HFF-Myc (cell line): ENCODE measurements at regions not wholly inside any gene's neighbourhood (a gene's known extent, or its start where the extent isn't known, plus 50 kb on each side); places are given as distances from the start of the nearest gene placed in this dataset.
"Not testable (repeated sequence)": the region's sequence is repeated elsewhere in the genome, so short reads cannot be mapped to it uniquely, and the experiment has no call there.

Experiments
- DNase-seq: peaks from one replicate; pipeline ENCODE4 v3.0.0-alpha.2; 2011; ENCODE audit warnings: low read depth; ENCODE audit errors: extremely low read depth
- H3K4me3 ChIP-seq: replicated peaks from 2 replicates; pipeline ENCODE4 v1.5.1; 2011; ENCODE audit warnings: low read depth, mild to moderate bottlenecking, control low read depth, low read length
- TF ChIP-seq, protein P1 (sequence below): IDR thresholded peaks from 2 replicates; pipeline ENCODE4 v1.5.1; 2012; ENCODE audit warnings: mild to moderate bottlenecking, low read depth, low read length, control low read depth; ENCODE audit errors: missing control alignments

- no peak for DNase-seq
- TF ChIP-seq, protein P1, sequence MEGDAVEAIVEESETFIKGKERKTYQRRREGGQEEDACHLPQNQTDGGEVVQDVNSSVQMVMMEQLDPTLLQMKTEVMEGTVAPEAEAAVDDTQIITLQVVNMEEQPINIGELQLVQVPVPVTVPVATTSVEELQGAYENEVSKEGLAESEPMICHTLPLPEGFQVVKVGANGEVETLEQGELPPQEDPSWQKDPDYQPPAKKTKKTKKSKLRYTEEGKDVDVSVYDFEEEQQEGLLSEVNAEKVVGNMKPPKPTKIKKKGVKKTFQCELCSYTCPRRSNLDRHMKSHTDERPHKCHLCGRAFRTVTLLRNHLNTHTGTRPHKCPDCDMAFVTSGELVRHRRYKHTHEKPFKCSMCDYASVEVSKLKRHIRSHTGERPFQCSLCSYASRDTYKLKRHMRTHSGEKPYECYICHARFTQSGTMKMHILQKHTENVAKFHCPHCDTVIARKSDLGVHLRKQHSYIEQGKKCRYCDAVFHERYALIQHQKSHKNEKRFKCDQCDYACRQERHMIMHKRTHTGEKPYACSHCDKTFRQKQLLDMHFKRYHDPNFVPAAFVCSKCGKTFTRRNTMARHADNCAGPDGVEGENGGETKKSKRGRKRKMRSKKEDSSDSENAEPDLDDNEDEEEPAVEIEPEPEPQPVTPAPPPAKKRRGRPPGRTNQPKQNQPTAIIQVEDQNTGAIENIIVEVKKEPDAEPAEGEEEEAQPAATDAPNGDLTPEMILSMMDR, result no peak
- no peak overlapping the region for H3K4me3 ChIP-seq
These were observed 77.4 kb upstream of the MID1 start for GRCh38 chrX:10697616-10698317.

DNA sequence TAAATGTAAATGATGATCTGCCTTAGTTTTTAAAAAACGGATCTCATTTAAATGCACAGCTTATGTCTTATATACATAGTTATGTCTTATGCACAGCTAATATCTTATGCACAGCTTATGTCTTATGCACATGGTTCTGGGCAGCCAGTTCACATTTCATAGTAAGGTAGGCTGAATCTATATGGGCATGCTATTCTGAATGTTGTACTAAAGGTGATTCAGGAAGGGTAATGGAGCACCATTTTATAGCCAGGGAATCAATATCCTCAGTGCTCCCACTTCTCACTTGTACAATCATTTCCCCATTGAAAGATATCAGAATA, 77.9 kb upstream of the MID1 start:
- TF ChIP-seq, protein P1, result no peak
- DNase-seq, result no peak
- H3K4me3 ChIP-seq, result no peak overlapping the region

DNA sequence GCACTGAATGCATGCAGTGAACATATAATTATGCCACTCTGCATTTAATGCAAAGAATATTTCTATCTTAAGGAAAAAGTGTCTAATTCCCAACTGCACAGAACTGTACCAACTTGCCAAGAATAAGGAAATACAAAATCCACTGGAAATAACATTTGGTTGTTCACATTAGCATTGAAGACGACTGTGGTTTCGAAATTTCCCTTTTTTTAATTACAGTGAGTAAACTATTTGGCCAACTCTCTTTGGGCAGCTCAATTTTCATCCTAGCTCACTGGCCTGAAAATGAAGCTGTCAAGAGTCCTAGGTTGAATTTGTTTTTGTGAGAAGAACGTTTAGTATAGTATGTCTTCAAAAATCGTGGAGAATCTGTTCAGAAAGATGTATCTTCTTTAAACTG, 81.6 kb upstream of the MID1 start:
- no peak for DNase-seq
- H3K4me3 ChIP-seq, result no peak overlapping the region
- TF ChIP-seq, protein P1, result no peak

GRCh38 chrX:10706342-10706741, 86.0 kb upstream of the MID1 start:
- DNase-seq, result not testable (repeated sequence)

DNA sequence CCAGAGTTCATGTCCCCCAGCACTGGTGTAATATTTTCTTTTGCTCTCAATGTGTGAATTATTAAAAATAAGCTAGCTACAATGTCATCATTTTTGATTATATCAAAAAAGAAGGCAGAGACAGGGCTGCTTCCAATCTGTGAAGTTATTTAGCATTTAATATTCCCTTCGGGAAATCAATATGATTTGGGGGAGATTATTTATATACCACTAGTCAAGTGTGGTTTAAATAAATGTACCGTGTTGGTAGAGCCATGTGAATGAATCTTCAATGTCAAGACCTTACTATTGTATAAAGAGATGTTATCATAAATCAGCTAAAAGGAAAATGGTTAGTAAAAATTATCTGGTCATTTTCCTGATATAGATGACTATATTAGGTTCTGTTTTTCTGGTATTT, 87.4 kb upstream of the MID1 start:
- no peak for DNase-seq
- H3K4me3 ChIP-seq, result no peak overlapping the region

More at GRCh38 chrX:10706342-10706741, 86.0 kb upstream of the MID1 start:
- H3K4me3 ChIP-seq, result not testable (repeated sequence)

GRCh38 chrX:10709276-10709675, 88.9 kb upstream of the MID1 start:
- no peak overlapping the region for H3K4me3 ChIP-seq
- TF ChIP-seq, protein P1, result no peak
- no peak for DNase-seq

More for the DNA sequence above, 87.4 kb upstream of the MID1 start:
- TF ChIP-seq, protein P1, result no peak

DNA sequence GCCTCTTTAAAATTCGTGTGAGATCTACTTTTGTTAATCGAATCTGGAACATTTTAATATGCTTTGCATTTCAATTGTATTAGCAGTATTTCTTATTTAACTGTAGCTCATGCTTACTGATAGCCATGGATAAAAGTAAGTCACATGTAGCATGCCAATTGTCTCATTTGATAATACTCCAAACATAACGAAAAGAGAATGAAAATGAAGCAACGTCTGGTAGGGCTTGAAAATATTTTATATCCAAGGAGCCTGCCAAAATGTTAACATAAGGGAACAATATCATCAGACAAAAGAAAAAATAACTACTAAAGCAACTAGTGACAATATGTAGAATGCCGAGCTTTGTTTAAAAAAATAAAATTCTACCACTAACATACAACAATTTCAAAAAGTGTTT, 94.1 kb upstream of the MID1 start:
- TF ChIP-seq, protein P1, result no peak
- DNase-seq, result no peak
- no peak overlapping the region for H3K4me3 ChIP-seq
